ENCODE measurements at regions not wholly inside any gene's neighbourhood (a gene's known extent, or its start where the extent isn't known, plus 50 kb on each side); places are given as distances from the start of the nearest gene placed in this dataset.

- no peak for TF ChIP-seq CTCF (IDR thresholded peaks at IDR 0.05; ENCODE audit: poor library complexity, severe bottlenecking)
- TF ChIP-seq REST (IDR thresholded peaks at IDR 0.05; ENCODE audit: borderline replicate concordance), result no peak
These were observed 892.6 kb downstream of the XPNPEP1 start for GRCh38 chr10:109030581-109031210.
